ENCODE measurements at regions not wholly inside any gene's neighbourhood (a gene's known extent, or its start where the extent isn't known, plus 50 kb on each side); places are given as distances from the start of the nearest gene placed in this dataset.
"Not testable (repeated sequence)": the region's sequence is repeated elsewhere in the genome, so short reads cannot be mapped to it uniquely, and the experiment has no call there.

GRCh38 chr7:119868387-119868786 is 404.6 kb upstream of the KCND2 start:
- H3K27ac Mint-ChIP-seq (ENCODE audit: unreplicated experiment) = no peak overlapping the region
- no peaks in the 10 kb centered on the region for H3K27me3 Mint-ChIP-seq (ENCODE audit: insufficient read depth, unreplicated experiment)
- no TSS peak for BruUV-seq (replicated peaks)
- no peaks in the 10 kb centered on the region for H3K4me1 Mint-ChIP-seq (ENCODE audit: low read depth, unreplicated experiment)
- no peaks in the 10 kb centered on the region for H3K36me3 Mint-ChIP-seq (ENCODE audit: insufficient read depth, unreplicated experiment)
- Histone ChIP-seq H3K4me3 (ENCODE audit: low read depth, low read length) (no peak overlapping the region), H3K36me3 (ENCODE audit: control insufficient read depth, insufficient read depth, low read length) (no peaks in the 10 kb centered on the region), H3K4me1 (no peaks in the 10 kb centered on the region), H3K27me3 (replicated peaks; ENCODE audit: control insufficient read depth, insufficient read depth, low read length) (no peaks in the 10 kb centered on the region), H3K9me3 (no peaks in the 10 kb centered on the region)
- ChIA-PET POLR2A (no interaction called here), CTCF (no interaction called here)
- H3K9me3 Mint-ChIP-seq (ENCODE audit: unreplicated experiment) = peaks cover 6% of the 10 kb centered on the region
- H3K4me3 Mint-ChIP-seq (ENCODE audit: unreplicated experiment) = no peak overlapping the region
- TF ChIP-seq CTCF (IDR thresholded peaks at IDR 0.05; ENCODE audit: insufficient read depth in 1 of 2, low read depth in 1 of 2, low read length in 1 of 2, severe bottlenecking in 1 of 2, unreplicated experiment in 1 of 2) = no peak
- no peak for DNase-seq
- intact Hi-C loops (cut with micrococcal nuclease; ENCODE audit: unreplicated experiment) = no loop called here

GRCh38 chr7:119879835-119880234 is 393.1 kb upstream of the KCND2 start:
- ChIA-PET CTCF (no interaction called here), POLR2A (no interaction called here)
- Mint-ChIP-seq H3K36me3 (ENCODE audit: insufficient read depth, unreplicated experiment) (no peaks in the 10 kb centered on the region), H3K9me3 (ENCODE audit: unreplicated experiment) (no peaks in the 10 kb centered on the region), H3K27ac (ENCODE audit: unreplicated experiment) (no peak overlapping the region), H3K27me3 (ENCODE audit: insufficient read depth, unreplicated experiment) (no peaks in the 10 kb centered on the region), H3K4me1 (ENCODE audit: low read depth, unreplicated experiment) (no peaks in the 10 kb centered on the region), H3K4me3 (ENCODE audit: unreplicated experiment) (no peak overlapping the region)
- no peaks in the 10 kb centered on the region for H3K36me3 ChIP-seq (ENCODE audit: control insufficient read depth, insufficient read depth, low read length)
- no TSS peak for BruUV-seq (replicated peaks)
- H3K27me3 ChIP-seq (replicated peaks; ENCODE audit: control insufficient read depth, insufficient read depth, low read length) = no peaks in the 10 kb centered on the region
- no peak overlapping the region for H3K4me3 ChIP-seq (ENCODE audit: low read depth, low read length)
- no peak for TF ChIP-seq CTCF (IDR thresholded peaks at IDR 0.05; ENCODE audit: insufficient read depth in 1 of 2, low read depth in 1 of 2, low read length in 1 of 2, severe bottlenecking in 1 of 2, unreplicated experiment in 1 of 2)
- DNase-seq = no peak
- intact Hi-C loops (cut with micrococcal nuclease; ENCODE audit: unreplicated experiment) = no loop called here
- H3K4me1 ChIP-seq = no peaks in the 10 kb centered on the region
- no peaks in the 10 kb centered on the region for H3K9me3 ChIP-seq

GRCh38 chr7:119886007-119886406 is 387.0 kb upstream of the KCND2 start:
- Mint-ChIP-seq H3K27me3 (ENCODE audit: insufficient read depth, unreplicated experiment) (no peaks in the 10 kb centered on the region), H3K36me3 (ENCODE audit: insufficient read depth, unreplicated experiment) (no peaks in the 10 kb centered on the region), H3K4me3 (ENCODE audit: unreplicated experiment) (no peak overlapping the region), H3K27ac (ENCODE audit: unreplicated experiment) (no peak overlapping the region), H3K9me3 (ENCODE audit: unreplicated experiment) (no peaks in the 10 kb centered on the region), H3K4me1 (ENCODE audit: low read depth, unreplicated experiment) (no peaks in the 10 kb centered on the region)
- DNase-seq = no peak
- Histone ChIP-seq H3K4me3 (ENCODE audit: low read depth, low read length) (no peak overlapping the region), H3K27me3 (replicated peaks; ENCODE audit: control insufficient read depth, insufficient read depth, low read length) (no peaks in the 10 kb centered on the region), H3K4me1 (no peaks in the 10 kb centered on the region), H3K9me3 (no peaks in the 10 kb centered on the region), H3K36me3 (ENCODE audit: control insufficient read depth, insufficient read depth, low read length) (no peaks in the 10 kb centered on the region)
- no TSS peak for BruUV-seq (replicated peaks)
- intact Hi-C loops (cut with micrococcal nuclease; ENCODE audit: unreplicated experiment) = no loop called here
- POLR2A ChIA-PET = no interaction called here
- CTCF ChIA-PET = no interaction called here
- TF ChIP-seq CTCF (IDR thresholded peaks at IDR 0.05; ENCODE audit: insufficient read depth in 1 of 2, low read depth in 1 of 2, low read length in 1 of 2, severe bottlenecking in 1 of 2, unreplicated experiment in 1 of 2) = no peak

GRCh38 chr7:119886525-119886924 is 386.4 kb upstream of the KCND2 start:
- H3K27ac Mint-ChIP-seq (ENCODE audit: unreplicated experiment); H3K36me3 ChIP-seq (ENCODE audit: control insufficient read depth, insufficient read depth, low read length); intact Hi-C loops (cut with micrococcal nuclease; ENCODE audit: unreplicated experiment); POLR2A ChIA-PET; H3K27me3 ChIP-seq (replicated peaks; ENCODE audit: control insufficient read depth, insufficient read depth, low read length); H3K4me1 Mint-ChIP-seq (ENCODE audit: low read depth, unreplicated experiment); DNase-seq; CTCF ChIA-PET; H3K4me1 ChIP-seq; BruUV-seq (replicated peaks); H3K4me3 ChIP-seq (ENCODE audit: low read depth, low read length); H3K36me3 Mint-ChIP-seq (ENCODE audit: insufficient read depth, unreplicated experiment); H3K9me3 Mint-ChIP-seq (ENCODE audit: unreplicated experiment); H3K4me3 Mint-ChIP-seq (ENCODE audit: unreplicated experiment); H3K9me3 ChIP-seq; H3K27me3 Mint-ChIP-seq (ENCODE audit: insufficient read depth, unreplicated experiment): not testable (repeated sequence)

Data from Caco-2 (cell line).